ENCODE measurements at regions not wholly inside any gene's neighbourhood (a gene's known extent, or its start where the extent isn't known, plus 50 kb on each side); places are given as distances from the start of the nearest gene placed in this dataset.

- ChIA-PET CTCF (interaction anchor here (1.6 kb wide), 1 partner anchor 249 kb away, joined by 4 read pairs; no protein-coding TSS in a partner anchor), POLR2A (no interaction called here), RAD21 (ENCODE audit: unreplicated experiment) (no interaction called here), SMC1A (ENCODE audit: uncharacterized antibody, unreplicated experiment) (no interaction called here)
- ATAC-seq (no peak), DNase-seq (ENCODE audit: low read depth, low spot score) (no peak), FAIRE-seq (no peak)
- Histone ChIP-seq H3K79me2 (ENCODE audit: control insufficient read depth, insufficient read depth, low read length) (no peaks in the 10 kb centered on the region), H3K4me1 (ENCODE audit: control insufficient read depth, insufficient read depth, low read length) (no peaks in the 10 kb centered on the region), H2AFZ (ENCODE audit: control insufficient read depth, low read depth, low read length) (no peak overlapping the region), H3K27me3 (replicated peaks in 1 of 2; ENCODE audit: control insufficient read depth in 2 of 2, insufficient read depth in 2 of 2, low read length in 1 of 2) (no peaks in the 10 kb centered on the region; a peak in 1 of 4 replicates), H3K4me3 (no peak overlapping the region), H3K9ac (ENCODE audit: control insufficient read depth, insufficient read depth, low read length) (no peak overlapping the region), H3K4me2 (ENCODE audit: control insufficient read depth, insufficient read depth) (no peak overlapping the region), H3K9me3 (replicated peaks; ENCODE audit: control insufficient read depth, insufficient read depth, low read length) (no peaks in the 10 kb centered on the region), H3K27ac (ENCODE audit: control insufficient read depth, insufficient read depth) (no peak overlapping the region), H4K20me1 (ENCODE audit: control insufficient read depth, insufficient read depth) (no peaks in the 10 kb centered on the region), H3K36me3 (ENCODE audit: control insufficient read depth in 2 of 2, insufficient read depth in 2 of 2, low read length in 1 of 2) (no peaks in the 10 kb centered on the region)
- intact Hi-C loops (cut with micrococcal nuclease; ENCODE audit: unreplicated experiment): no loop called here
- in situ Hi-C loops (cut with MboI): no loop called here
- no TSS peak for BruUV-seq (replicated peaks)
- 62% methylated on average over 10 of the region's 10 CpGs for WGBS (ENCODE audit: insufficient coverage, insufficient replicate concordance, low lambda C conversion rate, missing lambda C conversion rate)
- TF ChIP-seq STAT1 (conservative IDR thresholded peaks at IDR 0.05) (no peak), CREM (IDR thresholded peaks at IDR 0.05; ENCODE audit: low read depth) (no peak), SKIL (IDR thresholded peaks at IDR 0.05; ENCODE audit: low read depth, poor library complexity, severe bottlenecking) (no peak), ZNF207 (IDR thresholded peaks at IDR 0.05; ENCODE audit: borderline replicate concordance) (no peak)
These were observed 164.3 kb upstream of the LPP start for GRCh38 chr3:187989575-187990153.

GRCh38 chr3:187992609-187993008 is 161.3 kb upstream of the LPP start:
- BruUV-seq (replicated peaks): no TSS peak
- no peaks in the 10 kb centered on the region for H3K4me1 ChIP-seq (ENCODE audit: control insufficient read depth, insufficient read depth, low read length)
- H3K27me3 ChIP-seq (replicated peaks in 1 of 2; ENCODE audit: control insufficient read depth in 2 of 2, insufficient read depth in 2 of 2, low read length in 1 of 2): no peaks in the 10 kb centered on the region
- H2AFZ ChIP-seq (ENCODE audit: control insufficient read depth, low read depth, low read length): no peak overlapping the region
- SMC1A ChIA-PET (ENCODE audit: uncharacterized antibody, unreplicated experiment): no interaction called here
- H4K20me1 ChIP-seq (ENCODE audit: control insufficient read depth, insufficient read depth): no peaks in the 10 kb centered on the region
- no peak overlapping the region for H3K27ac ChIP-seq (ENCODE audit: control insufficient read depth, insufficient read depth)
- no peaks in the 10 kb centered on the region for H3K9me3 ChIP-seq (replicated peaks; ENCODE audit: control insufficient read depth, insufficient read depth, low read length)
- no peak overlapping the region for H3K4me3 ChIP-seq
- FAIRE-seq (no peak), ATAC-seq (no peak), DNase-seq (ENCODE audit: low read depth, low spot score) (no peak)
- H3K9ac ChIP-seq (ENCODE audit: control insufficient read depth, insufficient read depth, low read length): no peak overlapping the region
- in situ Hi-C loops (cut with MboI) (no loop called here), intact Hi-C loops (cut with micrococcal nuclease; ENCODE audit: unreplicated experiment) (no loop called here)
- POLR2A ChIA-PET: no interaction called here
- CTCF ChIA-PET: interaction anchor here (1.0 to 1.9 kb wide), 2 partner anchors 17 to 250 kb away, joined by 3 to 6 read pairs; no protein-coding TSS in a partner anchor
- H3K79me2 ChIP-seq (ENCODE audit: control insufficient read depth, insufficient read depth, low read length): no peaks in the 10 kb centered on the region
- no peaks in the 10 kb centered on the region for H3K36me3 ChIP-seq (ENCODE audit: control insufficient read depth in 2 of 2, insufficient read depth in 2 of 2, low read length in 1 of 2)
- H3K4me2 ChIP-seq (ENCODE audit: control insufficient read depth, insufficient read depth): no peak overlapping the region
- RAD21 ChIA-PET (ENCODE audit: unreplicated experiment): no interaction called here
- no peak for TF ChIP-seq E2F4 (IDR thresholded peaks at IDR 0.05; ENCODE audit: low read depth, low read length)
- TF ChIP-seq EED (IDR thresholded peaks at IDR 0.05; ENCODE audit: low read depth): no peak
- no peak for TF ChIP-seq WRNIP1 (IDR thresholded peaks at IDR 0.05; ENCODE audit: borderline replicate concordance, low read depth, low read length)
- TF ChIP-seq SMC3 (IDR thresholded peaks at IDR 0.05; ENCODE audit: borderline replicate concordance, low read length): no peak
- TF ChIP-seq NRF1 (conservative IDR thresholded peaks at IDR 0.05; ENCODE audit: low read depth, low read length): no peak
- no peak for TF ChIP-seq IKZF2 (IDR thresholded peaks at IDR 0.05)
- no peak for TF ChIP-seq JUND (IDR thresholded peaks at IDR 0.05; ENCODE audit: low read depth, low read length)
- no peak for TF ChIP-seq BCL3 (IDR thresholded peaks at IDR 0.05; ENCODE audit: borderline replicate concordance, insufficient read depth, low read depth, low read length, poor library complexity, severe bottlenecking)
